ENCODE measurements at regions not wholly inside any gene's neighbourhood (a gene's known extent, or its start where the extent isn't known, plus 50 kb on each side); places are given as distances from the start of the nearest gene placed in this dataset.
"Not testable (repeated sequence)": the region's sequence is repeated elsewhere in the genome, so short reads cannot be mapped to it uniquely, and the experiment has no call there.

DNA sequence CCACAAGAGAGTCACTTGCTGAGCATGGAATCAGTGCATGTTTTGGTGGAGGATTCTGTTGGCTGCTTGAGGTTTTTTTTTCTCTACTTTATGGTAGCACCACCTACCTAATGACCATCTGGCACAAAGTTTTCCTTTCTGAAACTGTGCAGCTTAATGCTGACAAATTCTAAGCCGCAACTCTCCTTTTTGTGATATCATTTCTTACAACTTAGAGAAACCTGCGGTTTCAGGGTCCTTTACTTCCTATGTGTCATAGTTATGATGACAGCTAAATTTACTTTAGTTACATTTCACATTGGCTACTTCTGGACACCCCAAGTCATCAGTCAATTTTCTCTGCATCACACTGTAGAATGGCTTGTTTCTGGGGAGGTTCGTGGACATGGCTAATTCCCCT, 115.4 kb upstream of the TMTC4 start:
- no peak for ATAC-seq (replicated peaks)
- Mint-ChIP-seq H3K4me1 (ENCODE audit: low read depth in 2 of 2) (no peaks in the 10 kb centered on the region), H3K9me3 (no peaks in the 10 kb centered on the region), H3K27me3 (peaks cover 35 to 55% of the 10 kb centered on the region in 2 donors), H3K27ac (no peak overlapping the region), H3K36me3 (ENCODE audit: insufficient read depth) (no peaks in the 10 kb centered on the region), H3K4me3 (no peak overlapping the region)
- no peak for DNase-seq

DNA sequence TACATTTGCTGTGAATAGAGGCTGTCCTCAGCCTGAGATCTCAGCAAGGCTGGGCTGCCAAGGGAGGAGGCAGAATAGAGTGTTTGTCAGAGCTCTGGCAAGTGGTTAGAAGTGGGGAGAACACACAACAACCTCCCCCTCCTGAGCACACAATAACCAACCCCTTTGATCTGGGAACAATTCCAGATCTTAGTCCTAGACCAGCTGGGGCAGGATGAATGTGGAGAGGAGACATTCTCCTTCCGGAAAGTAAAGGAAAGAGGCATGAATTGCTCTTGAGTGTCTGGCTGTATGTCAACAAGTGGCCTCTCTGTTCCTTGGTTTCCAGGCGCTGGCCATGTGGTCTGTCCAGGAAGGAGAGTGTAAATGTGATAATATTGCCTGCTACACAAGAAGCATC, 114.9 kb upstream of the TMTC4 start:
- Mint-ChIP-seq H3K4me3 (no peak overlapping the region), H3K27me3 (peaks cover 35 to 56% of the 10 kb centered on the region in 2 donors), H3K36me3 (ENCODE audit: insufficient read depth) (no peaks in the 10 kb centered on the region), H3K4me1 (ENCODE audit: low read depth in 2 of 2) (no peaks in the 10 kb centered on the region), H3K9me3 (no peaks in the 10 kb centered on the region), H3K27ac (no peak overlapping the region)
- no peak for ATAC-seq (replicated peaks)
- no peak for DNase-seq

DNA sequence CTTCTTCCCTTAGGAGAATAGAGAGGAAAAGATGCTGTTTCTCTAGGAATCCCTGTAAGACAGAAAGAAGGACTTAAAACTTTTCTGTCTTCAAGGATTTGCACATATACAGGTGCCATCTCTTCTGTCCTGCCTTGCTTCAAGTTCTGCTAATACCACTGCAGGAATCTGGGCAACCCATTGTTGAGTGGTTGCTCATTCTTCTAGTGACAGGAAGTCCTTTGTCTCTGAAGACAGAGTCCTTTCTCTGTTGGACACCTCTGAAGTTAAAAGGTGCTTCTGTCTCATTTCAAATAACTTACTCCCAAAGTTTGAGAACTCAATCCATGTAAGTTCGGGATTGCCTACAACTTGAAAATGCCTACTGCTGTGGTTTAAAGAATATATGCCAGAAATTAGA, 114.4 kb upstream of the TMTC4 start:
- no peaks in the 10 kb centered on the region for H3K36me3 Mint-ChIP-seq (ENCODE audit: insufficient read depth)
- no peaks in the 10 kb centered on the region for H3K4me1 Mint-ChIP-seq (ENCODE audit: low read depth in 2 of 2)
- peaks cover 0 to 4% of the 10 kb centered on the region in 2 donors for H3K9me3 Mint-ChIP-seq
- no peak for DNase-seq
- no peak overlapping the region for H3K27ac Mint-ChIP-seq
- ATAC-seq (replicated peaks) = no peak
- H3K4me3 Mint-ChIP-seq = no peak overlapping the region
- H3K27me3 Mint-ChIP-seq = peaks cover 35 to 61% of the 10 kb centered on the region in 2 donors

DNA sequence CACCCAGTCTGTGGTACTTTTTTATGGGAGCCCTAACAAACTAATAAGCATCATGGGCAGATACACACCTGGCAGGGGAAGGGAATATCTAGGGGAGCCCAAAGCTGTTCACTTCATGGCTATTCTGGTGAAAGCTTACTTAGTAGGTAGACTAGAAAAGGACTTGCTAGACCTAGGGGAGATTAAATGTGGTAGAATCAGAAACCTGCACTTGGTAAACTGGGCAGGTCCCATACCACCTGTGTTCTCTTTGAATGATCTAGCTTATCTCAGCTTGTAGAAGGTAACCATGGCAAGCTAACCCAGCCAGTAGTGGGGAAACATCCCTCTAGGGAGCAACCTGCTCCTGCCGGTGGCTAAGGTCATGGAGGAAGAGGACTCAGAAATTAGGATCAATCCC, 113.9 kb upstream of the TMTC4 start:
- H3K27ac Mint-ChIP-seq = no peak overlapping the region
- no peak overlapping the region for H3K4me3 Mint-ChIP-seq
- H3K9me3 Mint-ChIP-seq = peaks cover 0 to 5% of the 10 kb centered on the region in 2 donors
- H3K27me3 Mint-ChIP-seq = peaks cover 35 to 62% of the 10 kb centered on the region in 2 donors
- H3K36me3 Mint-ChIP-seq (ENCODE audit: insufficient read depth) = no peaks in the 10 kb centered on the region
- DNase-seq (no peak), ATAC-seq (replicated peaks) (no peak)
- no peaks in the 10 kb centered on the region for H3K4me1 Mint-ChIP-seq (ENCODE audit: low read depth in 2 of 2)

DNA sequence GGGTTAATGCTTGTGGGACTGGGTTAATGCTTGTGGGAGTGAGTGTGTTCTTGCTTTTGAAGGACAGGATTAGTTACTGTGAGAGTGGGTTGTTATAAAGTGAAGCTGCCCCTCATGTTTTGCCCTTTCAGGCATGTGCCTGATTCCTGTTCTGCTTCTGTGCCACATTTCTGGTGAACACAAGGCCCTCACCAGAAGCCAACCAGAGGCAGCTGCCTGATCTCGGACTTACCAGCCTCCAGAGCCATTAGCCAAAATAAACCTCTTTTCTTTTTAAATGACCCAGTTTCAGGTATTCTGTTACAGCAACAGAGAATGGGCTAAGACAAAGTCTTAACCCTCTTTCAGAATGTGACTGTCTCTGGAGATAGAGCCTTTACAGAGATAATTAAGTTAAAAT, 113.3 kb upstream of the TMTC4 start:
- Mint-ChIP-seq H3K4me3 (no peak overlapping the region), H3K36me3 (ENCODE audit: insufficient read depth) (no peaks in the 10 kb centered on the region), H3K27me3 (peaks cover 35 to 65% of the 10 kb centered on the region in 2 donors), H3K9me3 (peaks cover 0 to 5% of the 10 kb centered on the region in 2 donors), H3K4me1 (ENCODE audit: low read depth in 2 of 2) (no peaks in the 10 kb centered on the region), H3K27ac (no peak overlapping the region)
- DNase-seq (no peak), ATAC-seq (replicated peaks) (no peak)

DNA sequence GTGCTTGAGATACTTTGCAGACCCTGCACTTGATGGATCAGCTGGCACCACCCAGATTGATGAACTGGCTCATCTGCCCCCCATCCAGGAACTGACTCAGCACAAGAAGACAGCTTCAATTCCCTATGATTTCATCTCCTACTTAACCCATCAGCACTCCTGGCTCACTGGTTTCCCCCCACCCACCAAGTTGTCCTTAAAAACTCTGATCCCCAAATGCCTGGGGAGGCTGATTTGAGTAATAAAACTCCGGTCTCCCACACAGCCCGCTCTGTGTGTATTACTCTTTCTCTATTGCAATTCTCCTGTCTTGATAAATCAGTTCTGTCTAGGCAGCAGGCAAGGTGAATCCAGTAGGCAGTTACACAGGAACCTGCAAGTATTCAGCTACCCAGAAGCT, 102.1 kb upstream of the TMTC4 start:
- H3K9me3 Mint-ChIP-seq; ATAC-seq (replicated peaks): not testable (repeated sequence)
- H3K27me3 Mint-ChIP-seq = peaks cover 18 to 21% of the 10 kb centered on the region in 2 donors

DNA sequence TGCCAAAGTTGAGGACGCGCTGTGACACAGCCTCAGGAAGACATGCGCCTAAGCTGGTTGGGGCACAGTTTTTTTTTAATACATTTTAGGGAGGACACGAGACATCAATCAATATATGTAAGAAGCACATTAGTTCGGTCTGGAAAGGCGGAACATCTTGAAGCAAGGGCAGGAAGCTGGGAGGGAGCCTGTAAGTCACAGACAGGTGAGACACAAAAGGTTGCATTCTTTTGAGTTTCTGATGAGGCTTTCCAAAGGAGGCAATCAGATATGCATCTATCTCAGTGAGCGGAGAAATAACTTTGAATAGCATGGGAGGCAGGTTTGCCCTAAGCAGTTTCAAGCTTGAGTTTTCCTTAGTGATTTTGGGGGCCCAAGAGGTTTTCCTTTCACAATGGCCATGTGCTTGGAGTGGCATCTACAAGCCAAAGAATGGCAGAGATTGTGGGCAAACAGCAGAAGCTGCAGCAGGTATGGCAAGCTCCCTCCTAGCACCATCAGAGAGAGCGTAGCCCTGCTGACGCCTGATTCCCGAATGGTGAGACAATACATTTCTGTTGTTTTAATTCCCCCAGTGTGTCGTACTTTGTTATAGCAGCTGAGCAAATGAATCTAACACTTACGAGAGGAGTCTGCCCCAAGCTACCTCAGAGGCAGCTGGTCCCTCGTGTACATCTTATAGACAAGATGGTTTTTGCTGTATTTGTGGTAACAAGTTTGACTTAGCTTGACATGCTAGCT, 99.5 kb upstream of the TMTC4 start:
- Mint-ChIP-seq H3K36me3 (ENCODE audit: insufficient read depth) (no peaks in the 10 kb centered on the region), H3K9me3 (no peaks in the 10 kb centered on the region), H3K27me3 (peaks cover 12 to 21% of the 10 kb centered on the region in 2 donors), H3K4me3 (no peak overlapping the region), H3K27ac (no peak overlapping the region), H3K4me1 (ENCODE audit: low read depth in 2 of 2) (peaks cover 2 to 11% of the 10 kb centered on the region in 2 donors)
- ATAC-seq (replicated peaks) (no peak), DNase-seq (no peak)

More for the DNA sequence above, 102.1 kb upstream of the TMTC4 start:
- DNase-seq; H3K27ac Mint-ChIP-seq; H3K36me3 Mint-ChIP-seq (ENCODE audit: insufficient read depth); H3K4me3 Mint-ChIP-seq: not testable (repeated sequence)
- peaks cover 2 to 11% of the 10 kb centered on the region in 2 donors for H3K4me1 Mint-ChIP-seq (ENCODE audit: low read depth in 2 of 2)

DNA sequence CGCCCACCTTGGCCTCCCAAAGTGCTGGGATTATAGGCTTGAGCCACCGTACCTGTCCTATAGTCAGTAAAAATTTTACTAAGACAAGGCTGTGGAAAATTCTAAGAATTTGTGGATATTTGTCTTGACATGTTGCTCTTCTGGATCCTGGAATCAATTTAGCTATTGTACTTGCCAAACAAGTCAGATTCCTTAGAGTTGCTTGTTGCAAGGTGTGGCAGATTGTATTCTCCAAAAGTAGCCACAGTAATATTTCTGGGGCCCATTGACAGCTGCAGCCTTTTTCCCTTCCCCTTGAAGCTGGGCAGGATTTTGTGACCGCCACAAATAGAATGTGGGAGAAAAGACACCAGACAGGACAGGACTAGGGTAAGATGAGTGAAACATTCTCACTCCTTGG, 98.8 kb upstream of the TMTC4 start:
- Mint-ChIP-seq H3K4me1 (ENCODE audit: low read depth in 2 of 2) (peaks cover 2 to 11% of the 10 kb centered on the region in 2 donors), H3K4me3 (no peak overlapping the region)

DNA sequence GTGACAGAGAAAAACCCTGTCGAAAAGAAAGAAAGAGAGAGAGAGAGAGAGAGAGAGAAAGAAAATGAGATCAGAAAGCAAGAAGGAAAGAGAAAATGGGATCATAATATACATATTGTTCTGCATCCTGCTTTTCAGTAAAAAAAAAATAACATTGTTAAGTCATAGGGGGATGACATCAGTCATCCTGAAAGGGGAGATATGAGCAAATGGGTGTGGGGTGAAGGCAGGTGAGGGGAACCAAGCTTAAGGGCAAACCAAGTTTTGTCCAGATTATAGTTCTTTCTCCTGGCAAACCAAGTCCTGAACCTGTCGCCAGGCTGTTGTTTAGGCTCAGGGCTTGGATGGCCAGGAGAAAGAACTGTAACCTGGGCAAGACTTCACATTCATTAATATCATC, 92.6 kb upstream of the TMTC4 start:
- Mint-ChIP-seq H3K4me3 (no peak overlapping the region), H3K36me3 (ENCODE audit: insufficient read depth) (no peaks in the 10 kb centered on the region), H3K27me3 (peaks cover 8 to 10% of the 10 kb centered on the region in 2 donors), H3K9me3 (peaks cover 0 to 1% of the 10 kb centered on the region in 2 donors), H3K4me1 (ENCODE audit: low read depth in 2 of 2) (no peaks in the 10 kb centered on the region), H3K27ac (no peak overlapping the region)
- DNase-seq = no peak
- ATAC-seq (replicated peaks) = no peak

More for the DNA sequence above, 98.8 kb upstream of the TMTC4 start:
- Mint-ChIP-seq H3K27ac (no peak overlapping the region), H3K36me3 (ENCODE audit: insufficient read depth) (no peaks in the 10 kb centered on the region), H3K27me3 (peaks cover 9 to 21% of the 10 kb centered on the region in 2 donors), H3K9me3 (no peaks in the 10 kb centered on the region)
- ATAC-seq (replicated peaks) (no peak), DNase-seq (no peak)

DNA sequence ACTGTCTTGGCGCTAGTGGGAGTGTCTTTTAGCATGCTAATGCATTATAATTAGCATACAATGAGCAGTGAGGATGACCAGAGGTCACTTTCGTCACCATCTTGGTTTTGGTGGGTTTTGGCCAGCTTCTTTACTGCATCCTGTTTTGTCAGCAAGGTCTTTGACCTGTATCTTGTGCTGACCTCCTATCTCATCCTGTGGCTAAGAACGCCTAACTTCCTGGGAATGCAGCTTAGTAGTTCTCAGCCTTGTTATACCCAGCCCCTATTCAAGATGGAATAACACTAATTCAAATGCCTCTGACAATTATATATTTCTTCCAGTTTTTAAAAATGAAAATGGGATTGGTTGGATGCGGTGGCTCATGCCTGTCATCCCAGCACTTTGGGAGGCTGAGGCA, 92.0 kb upstream of the TMTC4 start:
- H3K4me3 Mint-ChIP-seq; H3K9me3 Mint-ChIP-seq; H3K36me3 Mint-ChIP-seq (ENCODE audit: insufficient read depth); H3K27ac Mint-ChIP-seq; DNase-seq; H3K4me1 Mint-ChIP-seq (ENCODE audit: low read depth in 2 of 2); ATAC-seq (replicated peaks): not testable (repeated sequence)
- H3K27me3 Mint-ChIP-seq = peaks cover 8 to 12% of the 10 kb centered on the region in 2 donors

DNA sequence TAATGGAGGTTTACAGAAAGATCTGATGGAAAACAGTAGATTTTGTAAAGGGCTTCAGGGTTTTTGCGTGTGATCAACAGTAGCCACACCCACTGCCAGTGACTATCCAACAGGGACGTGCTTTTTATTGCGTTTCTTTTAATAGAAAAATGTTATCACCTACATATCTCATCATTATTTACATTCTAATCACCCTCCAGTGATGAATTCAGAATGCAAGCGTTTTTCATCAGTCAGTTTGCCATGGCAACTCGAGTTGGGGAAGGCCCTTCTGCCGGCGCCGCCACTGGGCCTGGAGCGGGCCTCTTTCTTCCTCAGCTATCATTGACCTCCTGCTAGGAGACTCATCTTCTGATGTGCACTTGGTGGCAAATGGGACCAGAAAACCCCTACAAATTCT, 90.3 kb upstream of the TMTC4 start:
- no peak for DNase-seq
- ATAC-seq (replicated peaks) = no peak
- Mint-ChIP-seq H3K4me1 (ENCODE audit: low read depth in 2 of 2) (no peaks in the 10 kb centered on the region), H3K27ac (no peak overlapping the region), H3K27me3 (peaks cover 8 to 12% of the 10 kb centered on the region in 2 donors), H3K4me3 (no peak overlapping the region), H3K36me3 (ENCODE audit: insufficient read depth) (no peaks in the 10 kb centered on the region), H3K9me3 (peaks cover 0 to 1% of the 10 kb centered on the region in 2 donors)

DNA sequence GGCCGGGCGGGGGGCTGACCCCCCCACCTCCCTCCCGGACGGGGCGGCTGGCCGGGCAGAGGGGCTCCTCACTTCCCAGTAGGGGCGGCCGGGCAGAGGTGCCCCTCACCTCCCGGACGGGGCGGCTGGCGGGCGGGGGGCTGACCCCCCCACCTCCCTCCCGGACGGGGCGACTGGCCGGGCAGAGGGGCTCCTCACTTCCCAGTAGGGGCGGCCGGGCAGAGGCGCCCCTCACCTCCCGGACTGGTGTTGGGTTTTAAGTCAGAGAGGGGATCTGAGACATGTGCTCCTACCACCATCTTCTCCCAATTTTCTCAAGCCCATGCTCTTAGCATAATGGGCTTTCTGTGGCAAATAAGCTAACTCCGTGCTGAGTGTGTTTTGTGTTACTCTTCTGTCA, 87.5 kb upstream of the TMTC4 start:
- not testable (repeated sequence) for H3K4me1 Mint-ChIP-seq (ENCODE audit: low read depth in 2 of 2); ATAC-seq (replicated peaks); H3K4me3 Mint-ChIP-seq; DNase-seq; H3K36me3 Mint-ChIP-seq (ENCODE audit: insufficient read depth); H3K27ac Mint-ChIP-seq; H3K9me3 Mint-ChIP-seq
- H3K27me3 Mint-ChIP-seq = peaks cover 13 to 14% of the 10 kb centered on the region in 2 donors

DNA sequence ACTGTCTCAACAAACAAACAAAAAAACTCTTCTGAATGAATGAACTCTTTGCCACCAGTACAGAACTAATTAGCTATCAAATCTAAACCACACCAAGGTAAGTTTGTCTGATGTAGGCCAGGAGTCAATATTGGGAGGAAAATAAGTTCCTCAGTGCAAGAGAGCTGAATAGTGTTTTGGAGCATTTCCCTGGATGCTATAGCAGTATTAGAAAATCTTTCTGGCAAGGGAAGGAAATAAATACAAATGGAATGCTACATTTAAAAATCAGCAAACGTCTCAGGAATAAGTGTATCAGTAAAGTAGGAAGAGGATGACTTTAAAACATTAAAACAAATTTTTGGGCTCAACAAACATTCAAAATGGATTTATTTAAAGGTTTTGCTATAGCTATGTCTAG, 81.3 kb upstream of the TMTC4 start:
- no peak overlapping the region for H3K4me3 Mint-ChIP-seq

DNA sequence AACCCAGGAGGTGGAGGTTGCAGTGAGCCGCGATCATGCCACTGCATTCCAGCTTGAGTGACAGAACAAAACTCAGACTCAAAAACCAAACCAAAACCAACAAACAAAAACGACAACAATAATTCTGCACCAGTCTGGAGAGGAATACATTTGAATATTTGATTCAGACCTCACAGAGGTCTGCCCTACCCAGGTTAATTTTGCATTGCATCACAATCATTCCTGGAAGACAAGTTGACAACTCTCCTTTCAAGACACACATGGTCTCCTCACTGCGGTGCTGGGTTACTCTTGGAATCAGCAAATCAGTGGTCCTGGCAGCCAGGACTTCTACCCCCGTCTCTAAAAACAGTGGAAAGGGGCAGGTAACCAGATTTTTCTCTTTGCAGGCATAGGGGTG, 79.9 kb upstream of the TMTC4 start:
- Mint-ChIP-seq H3K4me1 (ENCODE audit: low read depth in 2 of 2) (no peaks in the 10 kb centered on the region), H3K27me3 (peaks cover 11 to 34% of the 10 kb centered on the region in 2 donors), H3K36me3 (ENCODE audit: insufficient read depth) (no peaks in the 10 kb centered on the region), H3K4me3 (no peak overlapping the region), H3K27ac (no peak overlapping the region), H3K9me3 (no peaks in the 10 kb centered on the region)
- ATAC-seq (replicated peaks) (no peak), DNase-seq (no peak)

More for the DNA sequence above, 81.3 kb upstream of the TMTC4 start:
- Mint-ChIP-seq H3K4me1 (ENCODE audit: low read depth in 2 of 2) (no peaks in the 10 kb centered on the region), H3K36me3 (ENCODE audit: insufficient read depth) (no peaks in the 10 kb centered on the region), H3K27me3 (peaks cover 11 to 27% of the 10 kb centered on the region in 2 donors), H3K27ac (no peak overlapping the region), H3K9me3 (no peaks in the 10 kb centered on the region)
- DNase-seq = no peak
- ATAC-seq (replicated peaks) = no peak

All from effector memory CD8-positive, alpha-beta T cell (primary cell).